ENCODE measurements at regions not wholly inside any gene's neighbourhood (a gene's known extent, or its start where the extent isn't known, plus 50 kb on each side); places are given as distances from the start of the nearest gene placed in this dataset.

DNA sequence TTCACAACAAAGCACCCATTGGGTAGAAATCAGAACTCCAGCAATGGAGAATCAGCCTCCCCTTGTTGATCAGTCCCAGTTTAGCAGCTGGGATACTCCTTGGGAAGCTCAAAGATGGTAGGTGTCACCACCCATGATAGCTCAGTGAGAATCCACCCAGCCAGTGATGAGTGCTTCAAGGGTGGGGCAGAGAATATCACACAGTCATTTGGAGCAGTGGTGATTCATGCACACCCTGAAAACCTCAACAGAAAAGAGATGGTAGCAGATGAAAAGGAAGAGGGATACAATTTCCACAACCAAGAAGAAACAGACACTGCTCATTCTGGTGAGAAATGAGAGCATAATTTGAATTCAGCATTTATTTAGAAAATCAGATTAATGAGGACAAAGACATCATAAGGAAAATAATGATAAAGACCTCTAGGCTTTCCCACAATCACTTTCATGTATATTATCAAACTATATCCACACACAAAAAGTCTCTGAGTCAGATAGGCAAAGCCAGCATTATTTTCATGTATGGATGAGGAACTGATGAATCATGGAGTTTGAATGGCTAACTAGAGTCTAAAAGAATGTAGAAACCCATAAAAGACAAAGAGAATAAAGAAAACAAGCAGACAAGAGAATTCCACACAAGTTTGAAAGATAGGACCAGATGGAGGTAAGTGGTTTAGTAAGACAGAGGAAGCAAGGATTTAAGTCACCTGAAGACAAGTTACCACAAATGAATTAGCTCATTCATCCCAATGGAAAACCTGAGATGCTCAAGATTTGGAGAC, 82.9 kb downstream of the FEM1C start (continued):
- TF ChIP-seq ZNF687 (IDR thresholded peaks at IDR 0.05) (no peak), RELA (IDR thresholded peaks at IDR 0.05; ENCODE audit: borderline replicate concordance, partially characterized antibody) (no peak), CBFB (IDR thresholded peaks at IDR 0.05; ENCODE audit: low read depth) (no peak), HDGF (IDR thresholded peaks at IDR 0.05) (no peak), KAT2A (conservative IDR thresholded peaks at IDR 0.05; ENCODE audit: control insufficient read depth, low read depth, low read length) (no peak), JUNB (IDR thresholded peaks at IDR 0.05) (peak; percentile 80), NRF1 (conservative IDR thresholded peaks at IDR 0.05; ENCODE audit: low read depth, low read length) (no peak), E4F1 (IDR thresholded peaks at IDR 0.05; ENCODE audit: borderline replicate concordance, partially characterized antibody) (no peak), EZH2 (IDR thresholded peaks at IDR 0.05; ENCODE audit: borderline replicate concordance, control insufficient read depth, low read depth, low read length) (no peak), REST (IDR thresholded peaks at IDR 0.05; ENCODE audit: low read depth, low read length) (no peak), POU2F2 (IDR thresholded peaks at IDR 0.05; ENCODE audit: borderline replicate concordance, low read depth, low read length) (no peak)
- TF ChIP-seq, protein P1, sequence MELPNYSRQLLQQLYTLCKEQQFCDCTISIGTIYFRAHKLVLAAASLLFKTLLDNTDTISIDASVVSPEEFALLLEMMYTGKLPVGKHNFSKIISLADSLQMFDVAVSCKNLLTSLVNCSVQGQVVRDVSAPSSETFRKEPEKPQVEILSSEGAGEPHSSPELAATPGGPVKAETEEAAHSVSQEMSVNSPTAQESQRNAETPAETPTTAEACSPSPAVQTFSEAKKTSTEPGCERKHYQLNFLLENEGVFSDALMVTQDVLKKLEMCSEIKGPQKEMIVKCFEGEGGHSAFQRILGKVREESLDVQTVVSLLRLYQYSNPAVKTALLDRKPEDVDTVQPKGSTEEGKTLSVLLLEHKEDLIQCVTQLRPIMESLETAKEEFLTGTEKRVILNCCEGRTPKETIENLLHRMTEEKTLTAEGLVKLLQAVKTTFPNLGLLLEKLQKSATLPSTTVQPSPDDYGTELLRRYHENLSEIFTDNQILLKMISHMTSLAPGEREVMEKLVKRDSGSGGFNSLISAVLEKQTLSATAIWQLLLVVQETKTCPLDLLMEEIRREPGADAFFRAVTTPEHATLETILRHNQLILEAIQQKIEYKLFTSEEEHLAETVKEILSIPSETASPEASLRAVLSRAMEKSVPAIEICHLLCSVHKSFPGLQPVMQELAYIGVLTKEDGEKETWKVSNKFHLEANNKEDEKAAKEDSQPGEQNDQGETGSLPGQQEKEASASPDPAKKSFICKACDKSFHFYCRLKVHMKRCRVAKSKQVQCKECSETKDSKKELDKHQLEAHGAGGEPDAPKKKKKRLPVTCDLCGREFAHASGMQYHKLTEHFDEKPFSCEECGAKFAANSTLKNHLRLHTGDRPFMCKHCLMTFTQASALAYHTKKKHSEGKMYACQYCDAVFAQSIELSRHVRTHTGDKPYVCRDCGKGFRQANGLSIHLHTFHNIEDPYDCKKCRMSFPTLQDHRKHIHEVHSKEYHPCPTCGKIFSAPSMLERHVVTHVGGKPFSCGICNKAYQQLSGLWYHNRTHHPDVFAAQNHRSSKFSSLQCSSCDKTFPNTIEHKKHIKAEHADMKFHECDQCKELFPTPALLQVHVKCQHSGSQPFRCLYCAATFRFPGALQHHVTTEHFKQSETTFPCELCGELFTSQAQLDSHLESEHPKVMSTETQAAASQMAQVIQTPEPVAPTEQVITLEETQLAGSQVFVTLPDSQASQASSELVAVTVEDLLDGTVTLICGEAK (IDR thresholded peaks at IDR 0.05; ENCODE audit: borderline replicate concordance): no peak

Measured in GM12878 (cell line).